Amniotic stem cell (primary cell): ENCODE measurements at regions not wholly inside any gene's neighbourhood (a gene's known extent, or its start where the extent isn't known, plus 50 kb on each side); places are given as distances from the start of the nearest gene placed in this dataset.

Experiments used
- DNase-seq: peaks from one replicate; lab custom pipeline; 2025; lab: John Stamatoyannopoulos, UW

DNA sequence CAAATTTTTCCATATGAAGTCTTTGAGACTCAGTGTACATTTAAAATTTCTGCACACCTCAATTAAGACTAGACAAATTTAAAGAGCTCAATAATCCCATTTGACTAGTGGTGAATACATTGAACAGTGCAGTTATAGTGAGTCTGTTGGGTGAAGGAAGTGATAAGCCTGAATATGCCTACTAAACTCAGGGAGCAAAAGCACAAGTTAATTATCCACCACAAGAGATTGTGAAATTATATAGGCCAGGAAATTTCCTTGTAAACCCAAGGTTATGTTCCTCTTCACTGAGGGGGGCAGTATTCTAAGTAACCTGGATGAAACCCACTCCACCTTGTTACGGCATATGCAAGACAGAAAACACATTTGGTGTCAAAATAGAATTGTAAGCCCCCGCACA, 612.9 kb upstream of the DAB2 start:
- DNase-seq, result no peak

DNA sequence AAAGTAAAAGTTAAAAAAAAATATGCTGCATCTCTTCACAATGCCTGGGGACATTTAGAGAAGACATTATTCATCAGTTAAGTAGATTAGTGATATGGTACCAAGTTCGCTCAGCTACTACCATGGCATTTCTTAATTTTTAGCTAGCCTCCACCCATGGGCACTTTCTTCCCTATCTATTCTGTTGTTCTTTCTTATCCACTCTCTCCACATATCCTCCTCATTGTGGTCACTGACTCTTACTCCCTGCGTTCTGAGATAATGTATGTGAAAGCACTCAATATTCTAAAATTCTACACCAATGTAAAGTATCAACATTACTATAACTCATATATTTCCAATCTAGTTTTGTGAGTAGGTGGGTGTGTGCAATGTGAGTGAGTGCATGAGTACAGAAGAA, 609.7 kb upstream of the DAB2 start:
- DNase-seq, result no peak

DNA sequence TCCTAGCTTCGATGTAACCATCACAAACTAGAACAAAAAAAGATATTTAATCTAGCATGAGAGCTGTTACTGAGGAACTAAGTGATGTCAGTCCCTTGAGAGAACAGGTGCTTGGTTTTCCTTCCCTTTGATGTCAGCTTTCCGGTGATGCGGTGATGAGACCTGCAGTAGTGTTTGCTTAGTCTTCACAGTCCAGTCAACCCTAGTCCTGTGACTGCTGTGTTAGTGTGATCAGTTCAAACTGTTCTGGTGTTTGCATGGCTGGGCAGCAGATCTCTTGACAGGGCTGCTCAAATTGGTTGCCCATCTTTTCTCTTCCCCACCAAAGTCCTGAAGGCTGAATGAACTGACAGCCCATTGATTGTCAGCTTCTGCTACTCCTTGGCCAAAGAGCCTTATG, 608.6 kb upstream of the DAB2 start:
- no peak for DNase-seq

DNA sequence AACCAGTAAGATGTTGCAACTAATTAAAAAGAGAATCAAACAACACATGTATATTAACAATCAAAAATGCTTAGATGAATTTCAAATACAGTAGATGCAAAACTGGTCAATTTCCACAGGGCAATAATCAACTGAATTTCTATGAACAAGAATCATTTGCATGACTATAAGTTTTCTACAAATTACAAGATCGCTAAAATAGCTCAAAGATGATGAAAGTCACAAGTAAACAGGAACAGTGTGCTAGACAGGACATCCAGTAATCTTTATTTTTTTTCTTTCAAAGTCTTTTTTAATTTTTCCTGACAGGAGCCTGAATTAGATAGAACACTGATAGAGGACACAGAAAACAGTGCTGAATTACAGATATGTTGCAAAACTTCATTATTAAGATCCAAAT, 608.2 kb upstream of the DAB2 start:
- no peak for DNase-seq

DNA sequence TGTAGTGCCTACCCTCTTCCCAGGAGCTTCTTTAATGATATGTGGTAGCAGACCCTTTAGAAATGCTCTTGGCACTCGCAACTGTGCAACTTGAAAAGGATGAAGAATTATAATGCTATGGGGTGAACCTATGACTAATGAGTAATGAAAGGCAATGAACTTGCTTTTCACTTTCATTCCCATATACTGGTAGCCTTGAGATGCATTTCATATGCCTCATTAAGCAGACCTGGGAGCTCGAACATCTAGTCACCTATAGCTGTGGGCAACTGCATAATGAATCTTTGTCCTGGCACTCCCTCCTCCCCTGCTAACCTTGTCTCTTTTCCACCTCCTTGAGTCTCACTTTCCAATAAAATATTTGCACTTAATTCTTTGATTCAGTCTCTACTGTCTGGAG, 605.9 kb upstream of the DAB2 start:
- DNase-seq, result no peak

- no peak for DNase-seq
Observed at GRCh38 chr5:40029711-40030495, 605.1 kb upstream of the DAB2 start.

- DNase-seq, result no peak
Observed at GRCh38 chr5:40027400-40027799, 602.6 kb upstream of the DAB2 start.

DNA sequence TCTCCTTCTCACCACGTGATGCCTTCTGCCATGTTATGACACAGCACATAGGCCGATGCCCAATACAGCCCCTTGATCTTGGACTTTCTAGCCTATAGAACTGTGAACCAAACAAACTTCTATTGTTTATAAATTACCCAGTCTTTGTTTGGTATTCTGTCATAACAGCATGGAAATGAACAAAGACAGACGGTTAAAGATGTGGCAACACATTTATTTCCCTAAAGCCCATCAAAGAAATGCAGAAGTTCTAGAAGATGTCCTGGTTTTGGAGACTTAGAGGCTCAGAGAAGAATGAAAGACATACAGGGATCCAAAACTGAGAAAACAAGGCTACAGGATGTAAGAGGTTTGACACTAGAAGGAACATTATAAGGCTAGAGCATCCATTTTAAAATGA, 600.8 kb upstream of the DAB2 start:
- no peak for DNase-seq

DNA sequence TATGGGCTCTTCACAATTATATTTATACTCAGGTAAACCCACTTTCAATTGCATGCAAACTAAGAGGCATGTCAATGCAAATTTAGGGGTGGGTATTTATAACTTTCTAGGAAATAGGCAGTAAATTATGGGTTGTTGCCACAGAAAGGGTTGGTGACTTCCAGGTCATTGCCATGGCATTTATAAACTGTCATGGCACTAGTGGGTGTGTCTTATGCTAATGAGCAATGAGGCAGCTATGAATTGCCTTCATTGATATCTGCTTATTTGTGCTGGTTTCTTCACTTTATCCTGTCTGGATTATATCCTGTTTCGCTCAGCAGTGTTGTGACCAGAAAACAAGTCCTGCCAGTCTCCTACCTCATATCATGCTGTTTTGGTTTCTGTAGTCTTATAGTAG, 597.3 kb upstream of the DAB2 start:
- no peak for DNase-seq

DNA sequence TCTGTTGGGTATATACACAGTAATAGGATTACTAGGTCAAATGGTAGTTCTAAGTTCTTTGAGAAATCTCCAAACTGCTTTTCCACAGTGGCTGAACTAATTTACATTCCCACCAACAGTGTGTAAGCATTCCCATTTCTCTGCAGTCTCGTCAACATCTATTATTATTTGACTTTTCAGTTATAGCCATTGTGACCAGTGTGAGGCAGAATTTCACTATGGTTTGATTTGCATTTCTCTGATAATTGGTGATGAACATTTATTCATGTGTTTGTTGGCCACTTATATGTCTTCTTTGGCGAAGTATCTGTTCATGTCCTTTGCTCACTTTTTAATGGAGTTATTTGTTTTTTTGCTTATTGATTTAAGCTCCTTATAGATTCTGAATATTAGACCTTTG, 596.2 kb upstream of the DAB2 start:
- DNase-seq, result no peak

DNA sequence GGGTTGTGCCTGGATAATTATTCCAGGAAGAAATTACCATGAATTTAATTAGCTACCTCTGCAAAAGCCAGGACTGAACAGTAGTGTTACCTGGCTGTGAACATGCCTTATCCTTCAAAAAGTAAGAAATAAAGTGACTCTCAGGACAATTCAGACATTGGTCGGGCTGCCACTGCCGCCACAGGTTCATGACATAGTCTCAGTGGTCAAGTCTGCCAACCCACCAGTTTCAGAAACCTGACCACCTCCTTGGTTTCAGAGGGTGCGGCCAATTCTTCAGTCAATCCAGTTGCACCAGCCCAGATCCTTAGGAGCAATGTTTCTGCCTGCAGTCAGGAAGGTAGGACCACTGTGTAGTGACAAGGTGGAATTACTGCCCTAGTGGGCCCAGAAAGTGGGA, 593.1 kb upstream of the DAB2 start:
- DNase-seq, result no peak

- no peak for DNase-seq
Observed at GRCh38 chr5:40017135-40017534, 592.4 kb upstream of the DAB2 start.

- DNase-seq, result no peak
Observed at GRCh38 chr5:40010436-40010835, 585.7 kb upstream of the DAB2 start.

DNA sequence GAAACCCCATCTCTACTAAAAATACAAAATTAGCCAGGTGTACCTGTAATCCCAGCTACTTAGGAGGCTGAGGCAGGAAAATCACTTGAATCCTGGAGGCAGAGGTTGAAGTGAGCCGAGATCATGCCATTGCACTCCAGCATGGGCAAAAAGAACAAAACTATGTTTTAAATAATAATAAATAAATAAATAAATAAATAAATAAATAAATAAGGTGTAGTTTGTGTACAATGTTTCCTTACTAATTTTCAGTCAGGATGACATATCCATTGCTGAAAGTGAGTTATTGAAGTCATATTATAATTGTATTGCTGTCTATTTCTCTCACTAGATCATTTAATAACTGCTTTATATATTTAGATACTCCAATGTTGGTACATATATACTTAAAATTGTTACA, 581.5 kb upstream of the DAB2 start:
- no peak for DNase-seq

GRCh38 chr5:40001796-40002195, 577.0 kb upstream of the DAB2 start:
- DNase-seq, result no peak

- DNase-seq, result no peak
Observed at GRCh38 chr5:39998518-39998917, 573.7 kb upstream of the DAB2 start.

- DNase-seq, result no peak
Observed at GRCh38 chr5:39995990-39996389, 571.2 kb upstream of the DAB2 start.

GRCh38 chr5:39992617-39993202, 567.9 kb upstream of the DAB2 start:
- DNase-seq, result no peak

- DNase-seq, result no peak
Observed at GRCh38 chr5:39986614-39987013, 561.8 kb upstream of the DAB2 start.

- no peak for DNase-seq
Observed at GRCh38 chr5:39980056-39980455, 555.3 kb upstream of the DAB2 start.

- no peak for DNase-seq
Observed at GRCh38 chr5:39977066-39977655, 552.4 kb upstream of the DAB2 start.

GRCh38 chr5:39970117-39970798, 545.5 kb upstream of the DAB2 start:
- DNase-seq, result no peak

- no peak for DNase-seq
Observed at GRCh38 chr5:39968381-39968780, 543.6 kb upstream of the DAB2 start.
